Right forelimb (tissue), 1 donor: ENCODE measurements at regions not wholly inside any gene's neighbourhood (a gene's known extent, or its start where the extent isn't known, plus 50 kb on each side); places are given as distances from the start of the nearest gene placed in this dataset.
"Not testable (repeated sequence)": the region's sequence is repeated elsewhere in the genome, so short reads cannot be mapped to it uniquely, and the experiment has no call there.

Experiments
- DNase-seq: peaks from one replicate; pipeline ENCODE4 v3.0.0-alpha.2; 2018

DNA sequence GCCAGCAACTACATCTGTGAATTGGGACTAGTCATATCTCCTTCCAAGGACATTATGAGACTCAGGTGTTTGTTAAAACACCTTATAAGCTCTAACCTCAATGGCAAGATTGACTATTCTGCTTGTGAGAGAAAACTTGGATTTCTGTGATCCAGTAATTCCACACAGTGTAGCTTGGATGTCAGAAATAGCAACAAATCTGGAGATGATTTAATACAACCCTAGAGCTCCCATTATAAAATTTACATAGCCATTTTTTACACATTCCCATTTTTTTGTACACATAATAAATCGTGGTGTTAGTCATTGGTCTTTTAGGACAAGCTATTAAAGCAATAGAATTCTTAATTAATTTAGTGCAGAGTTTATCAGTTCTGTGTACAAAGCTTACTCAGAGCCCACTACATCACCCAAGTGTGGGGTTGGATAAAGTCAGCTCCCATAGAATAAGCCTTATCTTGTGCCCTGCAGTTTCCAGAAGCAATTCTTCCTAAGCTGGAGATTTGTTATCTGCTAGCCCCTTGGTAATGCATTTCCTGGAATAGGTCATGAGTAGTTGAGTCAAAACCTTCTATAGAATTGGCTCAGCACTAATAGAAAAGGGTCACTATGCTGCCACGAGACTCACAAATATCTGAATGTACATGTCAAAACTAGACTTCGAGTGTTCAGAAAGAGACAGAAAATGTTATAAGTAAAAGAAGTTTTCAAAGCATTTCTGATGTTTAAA is 434.0 kb upstream of the RUNX1 start:
- no peak for DNase-seq

GRCh38 chr21:35482096-35482495 is 433.0 kb upstream of the RUNX1 start:
- no peak for DNase-seq

- DNase-seq: no peak
Measured at GRCh38 chr21:35481005-35481404, 431.9 kb upstream of the RUNX1 start.

DNA sequence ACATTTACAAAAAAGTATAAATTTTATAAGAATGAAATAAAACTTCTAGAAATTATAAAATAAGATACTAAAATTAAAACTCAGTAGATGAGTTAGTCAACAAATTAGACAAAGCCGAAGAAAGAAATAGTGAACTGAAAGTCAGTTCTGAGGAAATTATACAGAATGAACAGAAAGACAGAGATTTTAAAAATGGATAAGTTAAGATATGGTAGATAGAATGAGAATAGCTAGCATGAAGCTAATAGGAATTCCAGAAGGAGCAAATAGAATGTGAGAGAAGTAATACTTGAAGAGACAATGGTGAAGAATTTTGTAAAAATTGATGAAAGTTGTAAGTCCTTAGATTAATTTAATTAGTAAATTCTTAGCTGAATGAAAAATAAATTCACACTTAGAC is 430.4 kb upstream of the RUNX1 start:
- no peak for DNase-seq

DNA sequence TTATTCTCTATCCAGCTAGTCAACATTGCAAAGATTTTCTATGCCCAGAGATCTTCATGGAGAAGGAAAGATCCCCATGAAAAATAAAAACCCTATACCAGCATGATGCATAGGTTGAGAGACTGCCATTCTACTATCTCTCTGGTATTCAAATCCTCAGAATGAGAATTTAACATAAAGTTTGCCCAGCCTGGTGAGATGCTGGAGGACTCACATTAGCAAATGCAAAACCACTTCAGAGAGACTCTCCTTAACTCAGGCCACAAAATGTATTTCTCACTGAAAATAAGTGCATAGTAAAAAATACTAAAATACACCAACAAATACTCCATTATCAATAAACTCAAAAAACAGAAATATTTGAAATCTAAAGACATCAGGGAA is 430.0 kb upstream of the RUNX1 start:
- DNase-seq: no peak

DNA sequence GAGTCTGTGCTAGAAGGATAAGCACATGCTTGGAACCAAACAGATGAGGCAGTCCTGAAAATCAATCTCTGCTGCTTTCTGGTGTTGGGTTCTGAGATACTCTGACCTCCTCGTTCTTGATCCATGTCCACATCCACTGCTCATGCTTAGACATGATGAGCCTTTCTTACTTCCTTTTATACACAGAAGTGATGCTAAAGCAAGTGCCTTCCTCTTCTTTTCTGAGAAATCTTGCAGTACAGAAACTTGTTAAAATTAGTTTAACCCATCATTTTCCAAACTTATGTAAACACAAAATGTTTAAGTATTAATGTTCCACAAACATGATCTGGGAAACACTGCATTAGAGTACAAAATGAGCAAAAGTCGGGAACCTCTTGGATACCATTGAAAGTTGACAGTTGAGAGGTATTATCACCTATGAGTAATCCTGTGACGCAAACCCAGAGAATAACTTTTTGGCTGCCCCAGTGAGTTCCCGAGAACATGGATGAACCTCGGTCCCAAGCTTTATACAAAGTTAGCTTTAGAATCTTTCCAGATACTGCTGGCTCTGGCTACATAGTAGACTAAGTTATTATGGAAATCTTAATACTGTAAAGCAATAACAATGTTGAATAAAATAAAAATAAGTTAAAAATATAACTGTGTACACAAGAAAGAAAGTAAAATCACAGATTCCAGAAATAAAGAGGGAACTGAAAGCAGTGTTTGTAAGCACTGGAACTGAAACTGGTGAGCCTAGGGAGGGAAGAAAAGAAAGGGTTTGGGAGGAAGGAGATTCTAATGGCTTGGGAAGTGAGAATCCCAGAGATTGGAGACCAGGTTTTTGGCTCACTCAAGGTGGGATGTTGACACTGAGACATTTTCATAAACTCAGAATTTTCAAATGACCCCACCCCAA is 429.3 kb upstream of the RUNX1 start:
- no peak for DNase-seq

- DNase-seq: no peak
Measured at GRCh38 chr21:35477622-35478021, 428.5 kb upstream of the RUNX1 start.

- DNase-seq: no peak
Measured at GRCh38 chr21:35476621-35477395, 427.7 kb upstream of the RUNX1 start.

- no peak for DNase-seq
Measured at GRCh38 chr21:35475762-35476161, 426.7 kb upstream of the RUNX1 start.

DNA sequence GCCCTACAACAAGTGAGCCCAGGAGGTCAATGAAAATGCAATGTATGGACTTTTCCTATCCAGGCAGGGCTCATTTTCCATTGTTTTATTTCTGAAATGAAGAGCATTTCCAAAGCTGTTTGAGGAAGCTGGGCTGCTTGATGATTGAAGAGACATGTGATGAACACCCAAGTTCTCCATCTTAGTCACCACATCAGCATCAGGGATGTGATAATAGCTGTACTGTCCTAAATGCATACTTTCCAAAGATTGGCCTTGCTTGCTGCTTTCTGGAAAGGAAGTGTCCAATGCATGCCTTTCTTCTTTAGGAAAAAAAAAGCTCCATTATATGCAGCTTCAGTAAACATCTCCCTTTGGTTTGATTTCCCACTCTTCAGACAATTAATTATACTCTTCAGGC is 425.9 kb upstream of the RUNX1 start:
- DNase-seq: no peak

GRCh38 chr21:35473496-35473895 is 424.4 kb upstream of the RUNX1 start:
- no peak for DNase-seq

DNA sequence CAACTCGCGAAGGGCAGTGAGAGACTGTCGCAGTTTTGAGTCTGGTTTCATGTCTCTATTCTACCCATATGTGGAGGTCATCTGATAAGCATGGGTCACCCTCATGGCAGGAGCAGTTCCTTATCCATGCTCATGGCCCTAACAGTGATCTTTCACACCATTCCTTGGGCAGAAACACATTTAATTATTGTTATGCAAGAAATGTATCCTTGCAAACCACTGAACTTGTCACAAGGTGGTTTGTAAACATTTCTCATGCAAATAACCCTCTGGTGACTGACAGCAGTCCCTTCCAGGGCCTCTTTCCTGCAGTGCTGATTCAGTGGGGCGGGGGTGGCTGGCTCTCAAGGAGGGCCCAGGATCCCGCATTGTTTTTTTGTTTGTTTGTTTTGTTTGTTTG is 421.4 kb upstream of the RUNX1 start:
- no peak for DNase-seq

DNA sequence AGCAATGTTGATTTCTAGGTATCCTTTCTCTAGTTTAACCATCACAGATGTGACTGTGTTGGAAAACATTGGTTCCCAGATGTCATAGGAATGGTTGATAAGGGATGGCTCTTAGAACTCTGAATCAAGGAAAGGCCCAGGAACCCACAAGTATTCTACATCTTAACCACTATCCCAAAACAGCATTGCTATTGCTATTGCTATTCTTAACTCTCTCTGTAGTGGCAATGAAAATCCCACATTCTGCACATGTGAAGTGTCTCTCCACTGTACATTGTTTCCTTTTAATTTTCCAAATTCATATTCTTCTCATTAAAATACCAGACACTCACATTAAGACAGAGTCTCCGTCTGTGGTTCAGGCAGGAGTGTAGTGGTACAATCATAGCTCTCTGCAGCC is 420.4 kb upstream of the RUNX1 start:
- no peak for DNase-seq

DNA sequence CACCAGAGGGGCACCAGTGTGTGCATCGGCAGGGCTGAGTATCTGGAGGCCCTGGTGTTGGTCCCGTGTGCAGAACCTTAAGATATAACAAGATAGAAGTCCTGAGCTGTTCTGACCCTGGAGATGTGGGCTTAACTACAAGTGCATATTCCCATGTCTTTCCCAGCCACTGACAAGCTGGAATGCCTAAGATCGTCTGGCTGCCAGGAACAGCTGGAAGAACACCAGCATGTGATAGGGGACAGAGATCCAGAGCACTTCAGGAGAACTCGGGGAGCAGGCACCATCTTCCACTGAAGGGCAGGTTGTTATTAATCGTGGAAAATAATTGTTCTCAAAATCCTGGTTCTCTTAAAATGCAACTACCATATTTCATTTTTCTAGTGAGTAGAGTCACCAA is 419.9 kb upstream of the RUNX1 start:
- no peak for DNase-seq

DNA sequence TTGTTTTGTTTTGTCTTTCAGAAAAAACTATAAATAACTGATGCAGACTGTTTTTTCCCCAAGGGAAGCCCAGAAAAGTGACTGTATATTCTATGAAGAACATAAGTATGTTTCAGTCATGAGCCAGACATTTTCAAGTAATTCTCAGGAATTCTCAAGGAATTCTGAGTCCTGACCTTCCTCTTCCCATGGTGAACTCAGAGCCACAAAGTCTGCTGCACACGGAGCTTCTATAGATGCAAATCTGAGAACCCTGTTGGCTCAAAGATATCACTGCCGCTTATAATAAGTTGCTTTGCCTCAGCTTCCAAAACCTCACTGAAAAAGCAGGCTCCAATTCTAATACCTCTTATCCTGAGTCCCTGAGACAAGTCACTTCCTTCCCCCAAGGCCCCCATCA is 418.5 kb upstream of the RUNX1 start:
- no peak for DNase-seq

- not testable (repeated sequence) for DNase-seq
Measured at GRCh38 chr21:35466681-35467080, 417.6 kb upstream of the RUNX1 start.

DNA sequence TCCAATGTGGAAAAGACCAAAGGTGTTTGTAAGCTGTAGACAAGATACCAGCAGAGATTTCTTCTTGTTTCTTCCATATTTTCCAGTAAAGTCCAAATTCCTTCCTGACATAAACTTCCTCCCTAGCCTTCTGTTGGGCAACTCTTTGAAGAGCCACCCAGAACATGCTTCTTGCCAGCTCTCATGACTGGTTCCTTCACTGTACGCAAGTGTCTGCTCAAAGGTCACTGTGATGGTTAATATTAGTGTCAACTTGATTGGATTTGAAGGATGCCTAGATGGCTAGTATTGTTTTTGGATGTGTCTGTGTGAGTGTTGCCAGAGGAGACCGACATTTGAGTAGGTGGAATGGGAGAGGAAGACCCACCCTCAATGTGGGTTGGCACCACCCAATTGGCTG is 416.6 kb upstream of the RUNX1 start:
- DNase-seq: no peak

DNA sequence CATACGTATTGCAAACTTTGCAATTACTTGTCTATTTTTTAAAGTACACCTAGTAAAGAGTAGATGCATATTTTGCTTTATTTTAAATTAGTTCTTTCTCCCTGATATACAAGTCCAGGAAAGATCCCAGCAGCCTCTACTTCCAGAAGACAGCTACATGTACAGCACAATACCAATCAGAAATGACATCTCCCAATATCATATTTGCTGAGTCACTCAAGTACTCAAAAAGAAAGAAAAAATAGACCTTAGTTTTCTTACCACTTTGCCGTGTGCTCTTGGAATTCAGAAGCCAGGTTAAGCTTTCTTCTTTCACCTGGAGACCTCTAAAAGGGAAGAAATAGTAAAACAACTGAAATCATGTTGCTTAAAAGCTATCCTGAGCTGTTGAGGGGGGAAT is 412.6 kb upstream of the RUNX1 start:
- no peak for DNase-seq

DNA sequence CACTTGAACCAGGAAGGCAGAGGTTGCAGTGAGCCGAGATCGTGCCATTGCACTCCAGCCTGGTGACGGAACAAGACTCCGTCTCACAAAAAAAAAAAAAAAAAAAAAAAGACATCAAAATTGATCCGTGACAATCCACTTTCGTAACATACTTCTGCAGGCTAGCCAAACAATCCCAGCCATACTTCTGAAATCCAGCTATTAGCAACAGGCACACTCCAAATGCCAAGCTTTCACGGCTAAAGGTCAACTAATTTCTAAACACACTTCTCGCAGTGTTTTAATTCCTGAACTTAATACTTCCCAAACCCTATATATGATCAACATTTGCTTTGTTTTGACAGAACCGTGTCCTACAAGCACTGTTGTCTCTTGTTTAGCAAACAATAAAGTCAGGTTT is 411.3 kb upstream of the RUNX1 start:
- no peak for DNase-seq

- no peak for DNase-seq
Measured at GRCh38 chr21:35458405-35458804, 409.3 kb upstream of the RUNX1 start.

- DNase-seq: no peak
Measured at GRCh38 chr21:35457097-35457804, 408.1 kb upstream of the RUNX1 start.

DNA sequence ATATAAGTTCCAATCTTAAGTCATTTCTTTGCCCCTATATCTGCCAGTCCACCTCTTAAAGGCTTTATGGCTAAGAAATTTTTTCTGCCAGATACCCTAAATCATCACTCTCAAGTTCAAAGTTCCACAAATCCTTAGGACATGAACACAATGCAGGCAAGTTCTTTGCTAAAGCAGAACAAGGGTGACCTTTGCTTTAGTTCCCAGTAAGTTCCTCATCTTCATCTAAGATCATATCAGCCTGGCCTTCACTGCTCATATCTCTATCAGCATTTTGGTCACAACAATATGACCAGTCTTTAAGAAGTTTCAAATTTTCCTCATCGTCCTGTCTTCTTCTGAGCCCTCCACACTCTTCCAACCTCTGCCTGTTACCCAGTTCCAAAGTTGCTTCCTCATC is 402.2 kb upstream of the RUNX1 start:
- no peak for DNase-seq

DNA sequence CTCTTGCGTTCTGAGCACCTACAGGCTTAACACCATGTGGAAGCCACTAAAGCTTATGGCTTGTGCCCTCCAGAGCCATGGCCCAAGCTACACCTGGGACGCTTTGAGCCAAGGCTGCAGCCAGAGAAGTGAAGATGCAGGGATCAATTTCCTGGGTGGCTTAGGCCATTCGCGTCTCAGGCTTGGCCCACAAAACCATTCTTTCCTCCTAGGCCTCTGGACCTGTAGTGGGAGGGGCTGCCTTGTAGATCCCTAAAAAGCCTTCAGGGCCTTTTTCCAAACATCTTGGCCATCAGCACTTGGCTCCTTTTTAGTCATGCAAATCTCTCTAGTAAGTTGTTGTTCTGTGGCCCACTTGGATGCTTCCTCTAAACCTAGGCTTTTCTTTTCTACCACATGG is 401.7 kb upstream of the RUNX1 start:
- DNase-seq: no peak
